NB4 (cell line): ENCODE measurements at regions not wholly inside any gene's neighbourhood (a gene's known extent, or its start where the extent isn't known, plus 50 kb on each side); places are given as distances from the start of the nearest gene placed in this dataset.

Source experiments
- TF ChIP-seq, protein P1 (sequence below): IDR thresholded peaks from 2 replicates; pipeline ENCODE4 v1.6.1; 2011; ENCODE audit warnings: low read depth, low read length
- TF ChIP-seq, protein P2 (sequence below): IDR thresholded peaks from one replicate; pipeline ENCODE4 v1.5.1; 2012; ENCODE audit warnings: low read depth, low read length

DNA sequence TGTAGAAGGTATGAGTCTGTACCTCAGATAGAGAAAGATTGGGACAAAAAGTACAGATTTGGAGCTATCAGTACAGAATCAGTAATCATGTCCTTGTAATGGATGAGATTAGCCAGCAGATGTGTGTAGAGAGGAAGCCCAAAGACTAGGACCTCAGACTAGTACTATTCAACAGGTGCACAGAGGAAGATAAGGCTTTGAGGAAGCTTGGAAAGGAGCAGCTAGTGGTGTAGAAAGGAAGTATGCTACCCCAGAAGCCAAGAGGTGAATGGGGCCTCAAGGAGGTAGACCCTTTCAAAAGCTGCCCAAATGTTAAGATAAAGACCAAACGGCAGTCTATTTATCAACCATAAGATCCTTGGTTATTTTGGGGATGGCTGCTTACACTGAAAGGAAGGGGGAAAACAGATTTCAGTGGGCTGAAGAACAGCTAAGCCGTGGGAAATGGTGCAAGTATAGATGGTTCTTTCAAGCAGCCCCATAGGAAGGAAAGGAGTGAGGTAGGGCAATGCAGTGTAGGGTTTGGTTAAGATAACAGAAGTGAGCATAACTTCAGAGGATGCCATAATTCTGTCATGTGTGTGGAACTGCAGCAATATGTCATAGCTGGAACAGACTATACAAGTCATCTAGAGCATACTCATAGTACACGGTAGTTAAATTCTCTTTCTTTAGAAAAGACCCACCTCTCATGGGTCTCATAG is 221.7 kb downstream of the HHIPL2 start:
- TF ChIP-seq, protein P1, sequence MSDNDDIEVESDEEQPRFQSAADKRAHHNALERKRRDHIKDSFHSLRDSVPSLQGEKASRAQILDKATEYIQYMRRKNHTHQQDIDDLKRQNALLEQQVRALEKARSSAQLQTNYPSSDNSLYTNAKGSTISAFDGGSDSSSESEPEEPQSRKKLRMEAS: no peak
- TF ChIP-seq, protein P2, sequence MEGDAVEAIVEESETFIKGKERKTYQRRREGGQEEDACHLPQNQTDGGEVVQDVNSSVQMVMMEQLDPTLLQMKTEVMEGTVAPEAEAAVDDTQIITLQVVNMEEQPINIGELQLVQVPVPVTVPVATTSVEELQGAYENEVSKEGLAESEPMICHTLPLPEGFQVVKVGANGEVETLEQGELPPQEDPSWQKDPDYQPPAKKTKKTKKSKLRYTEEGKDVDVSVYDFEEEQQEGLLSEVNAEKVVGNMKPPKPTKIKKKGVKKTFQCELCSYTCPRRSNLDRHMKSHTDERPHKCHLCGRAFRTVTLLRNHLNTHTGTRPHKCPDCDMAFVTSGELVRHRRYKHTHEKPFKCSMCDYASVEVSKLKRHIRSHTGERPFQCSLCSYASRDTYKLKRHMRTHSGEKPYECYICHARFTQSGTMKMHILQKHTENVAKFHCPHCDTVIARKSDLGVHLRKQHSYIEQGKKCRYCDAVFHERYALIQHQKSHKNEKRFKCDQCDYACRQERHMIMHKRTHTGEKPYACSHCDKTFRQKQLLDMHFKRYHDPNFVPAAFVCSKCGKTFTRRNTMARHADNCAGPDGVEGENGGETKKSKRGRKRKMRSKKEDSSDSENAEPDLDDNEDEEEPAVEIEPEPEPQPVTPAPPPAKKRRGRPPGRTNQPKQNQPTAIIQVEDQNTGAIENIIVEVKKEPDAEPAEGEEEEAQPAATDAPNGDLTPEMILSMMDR: no peak
